Stimulated activated CD8-positive, alpha-beta memory T cell treated with anti-CD3 and anti-CD28 coated beads, Interleukin-7, amount 100 ng/mL, for 48 hours (primary cell): ENCODE measurements at regions not wholly inside any gene's neighbourhood (a gene's known extent, or its start where the extent isn't known, plus 50 kb on each side); places are given as distances from the start of the nearest gene placed in this dataset.

Experiments
- DNase-seq, 2 donors: peaks; one replicate each; pipeline ENCODE4 v3.0.0-alpha.2; 2020; ENCODE audit warnings: low read depth in 1 of 2; ENCODE audit errors: extremely low read depth in 1 of 2

DNA sequence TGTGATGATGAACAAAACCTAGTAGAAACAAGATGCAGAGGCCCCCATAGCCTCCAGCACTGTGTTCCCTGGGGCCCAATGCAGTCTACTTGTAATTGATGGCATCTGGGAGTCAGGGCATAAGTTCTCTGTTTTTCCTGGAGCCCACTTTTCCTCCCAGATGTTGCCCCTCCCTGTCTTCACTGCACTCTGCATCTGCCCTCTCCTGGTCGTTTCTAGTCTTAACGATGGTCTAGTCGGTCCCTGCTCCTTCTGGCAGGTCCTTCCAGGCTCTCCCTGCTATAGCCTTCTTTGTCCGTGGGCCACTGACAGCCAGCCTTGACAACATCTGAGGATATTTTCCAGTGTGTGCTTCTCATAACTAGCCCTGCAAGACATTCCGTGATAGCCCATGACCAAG lies 208.3 kb downstream of the GXYLT1 start:
- no peak for DNase-seq

DNA sequence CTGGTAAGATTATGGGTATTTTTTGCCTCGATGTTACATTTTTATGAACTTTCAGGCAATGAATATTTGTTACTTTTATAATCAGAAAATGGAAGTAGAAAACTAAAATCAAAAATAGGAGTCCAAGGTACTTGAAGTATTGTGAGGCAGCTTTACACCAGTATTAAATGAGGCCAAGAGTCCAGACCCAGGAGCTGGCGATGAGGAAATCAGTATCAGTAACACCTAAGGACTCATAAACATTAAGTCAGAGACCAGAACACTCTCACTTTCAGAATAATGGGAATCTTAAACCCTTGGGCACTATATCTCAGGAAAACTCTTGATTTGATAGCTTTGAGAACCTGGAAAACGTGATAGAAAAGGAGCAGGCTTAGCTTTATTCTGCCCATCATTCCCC lies 208.8 kb downstream of the GXYLT1 start:
- no peak for DNase-seq

DNA sequence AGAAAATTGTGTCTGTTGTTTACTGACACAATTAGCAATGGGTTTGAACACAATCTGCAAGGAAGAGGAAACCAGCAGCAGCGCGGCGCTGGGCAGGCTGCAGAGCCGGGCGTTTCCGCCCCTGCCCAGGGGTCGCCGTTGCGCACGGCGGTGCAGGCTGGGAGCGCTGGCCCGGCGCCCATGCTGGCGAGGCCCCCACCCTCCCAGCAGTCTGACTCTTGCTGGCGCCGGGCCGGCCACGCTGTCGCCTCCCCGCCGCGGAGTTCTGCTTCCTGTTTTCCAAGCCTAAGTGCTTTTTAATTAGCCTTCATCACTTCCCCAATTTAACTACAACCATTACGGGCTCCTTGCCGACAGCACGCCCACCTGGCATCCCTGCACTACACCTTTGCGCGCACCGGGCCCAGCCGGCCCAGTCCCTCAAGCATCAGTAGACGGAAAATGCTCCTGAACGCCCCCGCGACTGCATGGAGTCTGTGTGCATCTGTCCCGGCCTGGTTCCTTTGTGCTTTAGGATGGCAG lies 212.1 kb downstream of the GXYLT1 start:
- no peak for DNase-seq

DNA sequence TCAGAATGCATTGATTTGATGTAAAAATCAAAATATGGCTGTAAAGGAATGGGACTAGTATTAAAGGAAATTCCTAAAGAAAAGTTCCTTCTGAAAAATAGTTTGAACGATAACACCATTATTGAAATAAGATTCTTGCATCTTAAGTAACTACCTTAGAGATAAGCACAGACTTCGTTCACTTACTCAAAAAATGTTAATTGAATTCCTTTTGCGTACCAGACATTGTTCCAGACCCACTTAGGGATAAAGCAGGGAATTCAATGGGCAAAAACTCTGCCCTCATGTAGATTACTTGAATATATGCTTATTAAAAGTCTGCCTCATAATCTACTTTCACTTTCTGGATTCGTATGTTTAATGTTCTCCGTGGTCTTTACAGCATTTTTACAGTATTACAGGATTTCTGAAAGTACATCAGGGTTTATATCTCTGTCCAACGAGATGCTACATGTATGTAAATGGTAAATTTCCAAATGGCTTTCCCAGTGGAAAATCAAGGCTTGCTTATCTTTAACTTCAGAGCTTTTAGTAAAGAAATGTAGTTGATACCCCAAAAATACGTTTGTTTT lies 213.7 kb downstream of the GXYLT1 start:
- DNase-seq, result no peak

DNA sequence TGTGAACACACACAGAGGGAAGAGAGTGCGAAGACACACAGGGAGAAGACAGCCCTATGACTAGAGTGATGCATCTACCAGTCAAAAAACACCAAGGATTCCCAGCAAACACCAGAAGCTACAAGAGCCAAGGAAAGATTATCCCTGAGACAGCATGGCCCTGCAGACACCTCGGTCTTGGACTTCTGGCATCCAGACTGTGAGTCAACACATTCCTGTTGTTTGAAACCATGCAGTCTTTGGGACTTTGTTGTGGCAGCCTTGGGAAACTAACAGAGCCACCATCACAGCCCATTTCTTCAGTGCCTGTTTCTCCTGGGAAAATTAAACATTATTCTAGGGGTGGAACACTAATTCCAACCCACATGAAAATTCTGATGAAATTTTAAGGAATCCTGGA lies 220.6 kb downstream of the GXYLT1 start:
- DNase-seq, result no peak

DNA sequence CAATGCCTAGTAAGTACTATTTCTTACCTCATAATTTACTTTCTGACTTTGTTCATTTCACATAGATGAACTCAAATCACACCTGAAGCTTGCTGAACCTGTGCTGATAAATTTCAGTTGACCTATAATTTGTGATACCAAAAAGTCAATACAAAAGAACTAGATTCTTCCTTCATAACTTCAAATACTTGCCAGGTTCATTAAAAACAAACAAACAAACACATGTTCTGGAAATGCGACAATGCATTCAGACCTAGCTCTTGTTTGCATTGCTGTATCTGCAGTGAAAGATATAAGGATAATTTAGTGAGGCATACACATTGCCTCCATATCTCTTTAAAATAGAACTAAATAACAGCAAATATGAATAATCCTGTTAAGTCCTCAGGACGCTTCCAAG lies 221.3 kb downstream of the GXYLT1 start:
- no peak for DNase-seq

DNA sequence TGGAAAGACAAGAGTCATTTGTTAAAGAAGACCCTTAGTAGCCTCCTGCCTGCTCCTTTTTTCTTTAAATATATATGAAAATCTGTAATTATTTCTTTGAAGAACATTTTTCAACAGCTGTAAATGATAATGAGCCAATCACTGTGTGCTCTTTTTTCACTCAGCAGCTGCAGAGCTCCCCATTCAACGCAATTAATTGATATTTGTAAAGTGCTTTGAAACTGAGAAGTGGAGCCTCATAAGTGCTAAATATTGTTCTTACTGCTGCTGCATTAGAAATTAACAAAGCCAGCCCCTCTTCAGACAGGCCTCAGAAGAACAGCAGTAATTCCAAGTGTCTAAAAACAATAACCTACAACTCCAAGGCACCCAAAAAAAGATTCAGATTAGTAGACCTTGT lies 224.3 kb downstream of the GXYLT1 start:
- no peak for DNase-seq

DNA sequence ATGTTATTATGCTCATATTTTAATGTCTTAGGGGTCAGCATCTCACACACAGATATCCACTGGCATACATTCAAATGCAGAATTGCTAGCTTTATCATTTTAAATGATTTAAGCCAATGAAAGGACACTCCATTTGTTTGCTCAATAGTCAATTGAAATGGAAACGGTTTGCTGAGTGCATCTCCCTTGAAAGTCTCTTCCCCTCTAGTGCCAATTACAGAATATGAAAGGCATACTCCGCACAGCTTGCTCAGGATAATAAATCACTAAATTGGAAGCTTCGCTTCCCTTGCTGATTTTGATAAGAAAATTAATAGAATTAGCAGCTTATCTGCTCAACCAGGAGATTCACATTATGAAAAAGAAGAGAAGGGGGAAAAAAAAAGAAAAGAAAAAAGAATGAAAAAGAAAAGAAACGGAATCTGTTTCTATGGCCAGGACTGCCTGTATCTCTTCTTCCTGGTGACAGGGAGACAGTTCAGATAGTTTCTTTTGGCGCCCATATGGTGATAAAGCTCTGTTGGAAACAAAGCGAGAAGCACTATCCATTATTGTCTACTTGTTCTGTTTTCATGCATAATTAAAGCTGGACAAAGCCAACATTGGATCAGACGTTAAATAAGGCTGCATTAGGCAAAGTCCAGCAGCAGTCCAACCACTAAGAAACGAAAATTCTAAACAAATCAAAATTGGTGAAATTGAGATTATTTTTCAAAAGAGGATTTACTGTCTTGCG lies 225.0 kb downstream of the GXYLT1 start:
- no peak for DNase-seq

DNA sequence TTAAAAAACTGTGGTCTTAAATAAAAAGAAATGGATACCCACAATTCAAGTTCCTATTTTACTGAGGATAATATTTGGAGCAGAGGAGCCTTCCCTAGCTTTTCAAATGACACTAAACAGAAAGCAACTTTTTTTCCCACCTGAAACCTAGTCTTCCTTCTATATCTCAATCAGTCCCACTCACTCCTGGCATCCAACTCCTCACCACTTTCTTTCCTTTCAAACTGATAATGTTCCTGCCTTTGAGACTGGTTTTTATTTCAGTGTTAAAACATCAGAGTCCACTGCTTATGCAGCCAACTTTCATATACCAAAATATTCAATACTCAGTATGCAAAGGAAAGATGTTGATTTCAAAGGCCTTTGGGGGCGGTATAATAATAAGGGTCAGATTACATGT lies 225.6 kb downstream of the GXYLT1 start:
- no peak for DNase-seq

DNA sequence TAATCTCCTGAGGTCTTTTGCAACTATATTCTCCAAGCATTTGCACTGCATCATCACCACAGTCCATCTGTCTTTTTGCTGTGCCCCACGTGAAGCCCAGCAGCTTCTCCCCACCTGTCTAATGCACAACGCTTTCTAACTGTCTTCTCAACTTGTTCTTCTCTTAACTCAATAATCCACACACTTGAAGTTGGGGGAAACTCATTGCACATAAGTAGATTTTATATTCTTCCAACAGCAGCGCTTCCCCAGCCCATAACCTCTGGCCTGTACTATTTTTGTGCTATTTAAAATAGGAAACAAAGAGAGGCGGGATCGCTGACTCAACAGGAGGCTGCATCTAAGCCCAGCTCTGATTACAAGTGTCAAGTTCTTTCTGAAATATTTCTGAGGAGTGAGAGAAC lies 226.7 kb downstream of the GXYLT1 start:
- no peak for DNase-seq

DNA sequence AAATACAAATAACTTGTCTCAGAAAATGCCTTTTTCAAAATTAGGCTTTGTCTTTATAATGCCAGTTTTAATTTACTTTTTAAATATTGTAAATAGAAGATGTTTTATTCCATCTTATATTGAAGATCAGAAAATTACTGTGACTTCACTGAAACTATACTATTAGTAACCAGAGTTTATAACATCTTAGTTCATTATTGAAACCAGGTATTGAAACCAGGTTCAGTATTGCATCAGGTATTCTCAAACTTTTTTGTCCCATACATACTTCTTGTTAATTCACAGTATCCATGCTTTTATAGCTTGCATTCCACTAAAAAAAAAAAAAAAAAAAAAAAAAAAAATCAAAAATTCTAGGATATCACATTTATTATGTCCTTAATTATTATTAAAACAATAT lies 227.5 kb downstream of the GXYLT1 start:
- DNase-seq, result no peak

DNA sequence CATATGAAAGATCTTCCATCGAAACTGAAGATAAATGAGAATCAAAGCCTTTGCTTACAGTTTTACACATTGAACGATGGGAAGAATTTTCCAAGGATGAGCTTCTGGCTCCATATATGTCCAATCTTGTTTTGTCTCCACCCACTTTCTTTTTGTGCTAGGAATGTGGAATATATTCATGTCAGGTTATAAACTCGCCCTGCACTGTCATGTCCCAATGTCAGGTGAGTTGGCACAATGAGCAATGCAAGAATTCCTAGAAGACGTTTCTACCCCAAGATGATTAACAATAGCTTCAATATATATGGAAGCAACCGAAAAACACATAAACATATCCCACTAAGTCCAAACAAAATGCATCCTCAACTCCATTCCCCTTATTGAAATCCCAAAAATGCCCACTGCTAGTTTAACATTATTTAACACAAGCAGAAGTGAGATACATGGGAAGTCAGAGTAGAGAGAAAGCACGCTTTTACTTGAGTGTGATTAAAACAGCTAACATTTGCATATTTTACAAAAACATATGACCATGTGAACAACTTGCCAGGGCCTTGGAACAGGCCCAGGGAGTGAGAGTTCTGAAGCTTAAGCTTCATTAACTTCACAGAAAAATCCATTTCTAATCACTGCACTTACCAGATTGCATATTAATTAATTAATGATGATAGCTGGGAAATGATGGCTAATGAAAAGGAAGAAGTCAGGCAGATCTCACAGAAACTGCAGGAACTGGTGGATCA lies 233.9 kb downstream of the GXYLT1 start:
- DNase-seq, result no peak

DNA sequence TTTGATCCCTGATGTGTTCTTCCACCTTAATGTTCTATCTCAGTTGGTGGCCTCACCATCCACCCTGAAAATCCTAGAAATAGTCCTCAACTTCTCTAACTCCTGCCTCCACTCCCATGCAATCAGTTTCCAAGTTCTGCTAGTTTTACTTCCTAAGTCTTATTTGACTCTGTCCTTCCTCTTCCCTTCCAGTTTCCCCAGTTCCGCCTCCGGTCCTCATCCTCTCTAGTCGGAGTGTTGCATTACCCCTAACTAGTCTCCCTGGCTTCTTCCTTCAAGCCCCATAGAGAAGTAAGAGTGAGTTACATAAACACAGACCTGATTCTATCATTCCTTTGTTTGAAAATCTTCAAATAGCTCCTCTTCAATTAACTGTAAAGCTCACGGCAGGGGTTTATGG lies 236.5 kb downstream of the GXYLT1 start:
- no peak for DNase-seq

DNA sequence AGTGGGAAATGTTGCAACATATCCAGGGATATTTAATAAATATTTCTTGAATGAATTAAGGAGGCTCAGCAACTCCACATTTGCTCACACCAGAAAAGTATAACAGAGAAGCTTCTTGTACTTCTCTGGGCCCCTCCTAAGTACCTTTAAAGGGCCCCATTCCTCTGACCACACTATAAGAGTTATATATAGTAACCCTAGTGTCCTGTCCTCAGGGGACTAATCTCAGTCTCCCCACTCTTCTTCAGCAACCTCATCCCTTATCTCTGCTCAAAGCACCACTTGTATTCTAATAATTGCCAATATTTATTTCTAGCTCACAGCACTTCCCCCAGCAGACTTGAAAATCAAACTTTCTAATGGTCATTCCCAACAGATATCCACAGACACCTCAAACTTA lies 237.1 kb downstream of the GXYLT1 start:
- no peak for DNase-seq

DNA sequence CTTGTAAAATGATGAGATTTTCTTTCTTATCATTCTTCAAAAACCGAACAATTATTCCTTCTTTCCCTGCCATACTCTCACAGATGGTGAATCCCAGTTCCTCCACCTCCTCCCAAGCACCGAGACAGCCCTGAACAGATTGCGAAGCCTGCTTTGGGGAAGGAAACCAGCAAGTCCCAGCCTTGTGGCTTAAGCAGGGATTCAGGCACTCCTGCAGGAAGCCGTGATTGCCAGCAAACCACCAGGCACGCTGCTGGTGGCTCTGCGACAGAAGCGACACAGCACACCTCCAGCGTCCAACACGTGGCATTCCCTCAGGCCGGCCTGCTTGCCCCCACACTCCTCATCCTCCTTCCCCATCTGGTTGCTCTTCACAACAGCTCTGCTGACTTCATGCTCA lies 237.7 kb downstream of the GXYLT1 start:
- no peak for DNase-seq

DNA sequence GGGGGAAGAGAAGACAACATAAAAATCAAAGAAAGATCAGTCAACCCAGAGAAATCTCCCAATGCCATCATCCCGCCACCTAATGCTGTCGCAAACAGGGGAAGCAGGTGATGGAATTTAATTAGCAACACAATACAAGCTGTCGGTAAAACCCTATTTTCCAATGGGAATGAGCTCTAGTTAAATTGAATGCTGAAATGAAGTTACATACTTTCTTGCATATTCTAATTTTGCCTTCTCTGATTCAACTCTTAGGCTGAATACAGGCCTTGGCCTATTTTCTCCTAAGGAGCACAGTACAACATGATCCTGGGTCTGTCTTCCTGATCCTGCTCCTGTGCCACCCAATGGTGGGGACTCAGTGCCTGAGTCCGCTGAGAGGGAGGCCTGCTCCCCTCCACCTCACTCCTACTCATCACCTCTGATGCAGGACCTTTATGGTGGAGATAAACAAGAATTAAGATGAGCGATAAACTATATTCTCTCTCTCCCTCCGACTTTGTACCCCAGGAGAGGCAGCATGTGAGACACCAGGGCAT lies 238.8 kb downstream of the GXYLT1 start:
- no peak for DNase-seq

DNA sequence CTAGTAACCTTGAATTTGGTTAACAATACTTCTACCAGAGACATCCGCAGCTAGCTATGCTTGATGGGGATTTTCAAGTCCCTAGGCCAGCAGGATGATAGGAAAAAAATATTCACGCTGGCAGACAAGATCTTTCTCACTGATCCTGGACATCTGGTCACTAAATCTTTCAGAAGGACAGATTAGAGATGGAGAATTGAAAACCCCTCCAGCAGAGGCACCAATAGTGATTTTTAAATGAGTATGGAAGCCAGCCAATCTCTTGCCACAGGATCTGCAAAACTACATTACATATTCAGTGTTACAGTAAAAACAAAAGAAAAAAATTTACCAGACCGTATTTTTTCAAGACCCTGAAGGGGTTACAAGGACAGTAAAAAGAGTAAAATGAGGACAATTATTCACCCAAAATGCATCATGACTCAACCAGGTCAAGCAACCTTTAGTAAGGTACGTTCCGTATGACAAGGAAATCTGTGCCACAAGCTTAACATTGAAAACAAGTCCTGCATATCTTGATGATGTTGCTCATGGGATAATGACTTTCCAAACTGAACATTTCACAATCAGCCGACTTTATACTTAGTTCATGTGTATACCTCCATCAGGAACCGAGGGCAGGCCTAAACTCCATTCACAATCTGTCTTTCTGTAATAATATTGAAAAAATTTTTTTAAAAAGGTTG lies 239.5 kb downstream of the GXYLT1 start:
- no peak for DNase-seq

DNA sequence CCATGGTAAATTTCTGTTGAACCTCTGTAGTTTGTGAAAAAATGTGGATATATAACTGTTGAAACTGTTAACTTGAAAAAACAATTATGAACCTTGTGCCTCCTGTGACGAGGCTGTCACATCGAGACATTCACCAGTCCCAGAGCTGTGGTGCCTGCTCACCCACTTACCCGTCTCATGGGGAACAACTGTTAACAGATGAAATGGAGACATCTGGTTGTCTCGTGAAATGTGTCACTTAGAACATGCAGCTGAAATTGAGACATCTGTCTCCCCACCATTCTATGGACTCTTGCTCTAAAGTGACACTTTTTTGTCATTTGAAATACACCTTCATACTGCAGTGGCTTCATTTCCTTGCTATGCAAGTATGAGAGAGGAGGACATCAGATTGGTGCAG lies 240.6 kb downstream of the GXYLT1 start:
- DNase-seq, result no peak

DNA sequence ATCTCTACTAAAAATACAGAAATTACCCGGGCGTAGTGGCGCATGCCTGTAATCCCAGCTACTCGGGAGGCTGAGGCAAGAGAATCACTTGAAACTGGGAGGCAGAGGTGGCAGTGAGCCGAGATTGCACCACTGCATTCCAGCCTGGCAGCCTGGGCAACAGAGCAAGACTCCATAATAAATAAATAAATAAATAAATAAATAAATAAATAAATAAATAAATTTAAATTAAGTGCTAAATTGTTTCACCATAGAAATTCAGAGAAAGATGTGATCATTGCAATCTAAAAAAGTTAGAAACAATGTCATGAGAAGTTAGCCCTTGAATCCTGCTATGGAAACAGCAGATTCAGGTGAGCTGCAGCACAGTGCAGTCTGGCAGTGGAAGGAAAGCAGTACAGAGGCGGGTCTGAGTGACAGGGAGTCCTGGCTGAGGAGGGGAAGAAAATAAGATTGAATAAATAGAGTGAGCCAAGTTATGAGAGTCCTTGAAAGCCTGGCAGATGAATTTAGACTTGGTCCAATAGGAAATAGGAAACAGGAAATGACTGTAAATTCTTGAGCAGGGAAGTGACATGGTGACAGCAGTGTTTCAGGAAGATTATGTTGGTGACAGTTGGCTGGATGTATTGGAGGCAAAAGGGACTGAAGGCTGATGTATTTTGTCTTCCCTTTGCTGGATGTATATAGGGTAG lies 241.5 kb downstream of the GXYLT1 start:
- DNase-seq, result no peak

DNA sequence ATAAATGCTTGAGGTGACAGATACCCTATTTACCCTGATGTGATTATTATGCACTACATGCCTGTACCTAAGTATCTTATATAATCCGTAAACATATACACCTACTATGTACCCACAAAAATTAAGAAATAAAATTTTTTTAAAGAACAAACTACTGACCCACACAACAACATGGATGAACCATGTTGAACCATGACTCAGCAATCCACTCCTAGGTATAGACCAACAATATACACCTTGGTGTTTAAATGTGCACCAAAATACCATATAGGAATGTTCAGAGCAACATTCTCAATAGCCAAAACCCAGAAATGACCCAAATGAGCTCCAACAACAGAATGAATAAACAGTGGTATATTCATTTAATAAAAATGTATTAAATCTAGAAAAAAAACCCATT lies 245.1 kb downstream of the GXYLT1 start:
- no peak for DNase-seq

DNA sequence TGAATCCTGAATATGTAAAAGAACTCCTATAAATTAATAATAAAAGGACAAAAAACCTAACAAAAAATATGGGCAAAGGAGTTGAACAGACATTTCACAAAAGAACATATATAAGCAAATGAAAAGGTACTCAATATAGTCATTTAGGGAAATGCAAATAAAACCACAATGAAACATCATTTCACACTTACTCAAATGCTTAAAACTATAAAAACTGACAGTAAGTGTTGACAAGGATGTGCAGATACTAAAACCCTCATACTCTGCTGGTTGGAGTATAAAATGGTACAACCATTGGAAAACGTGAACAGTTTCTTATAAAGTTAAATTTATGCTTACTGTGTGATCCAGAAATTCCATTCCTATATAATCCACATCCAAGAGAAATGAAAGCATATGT lies 247.1 kb downstream of the GXYLT1 start:
- no peak for DNase-seq
